ENCODE measurements at regions not wholly inside any gene's neighbourhood (a gene's known extent, or its start where the extent isn't known, plus 50 kb on each side); places are given as distances from the start of the nearest gene placed in this dataset.

GRCh38 chr13:107324416-107325204 is 756.7 kb upstream of the ARGLU1 start:
- POLR2A ChIA-PET, result no interaction called here

GRCh38 chr13:107322228-107322627 is 754.3 kb upstream of the ARGLU1 start:
- no peak overlapping the region for H3K4me3 ChIP-seq (ENCODE audit: low read depth, low read length)
- no peak for DNase-seq
- H3K4me1 ChIP-seq, result no peaks in the 10 kb centered on the region
- TF ChIP-seq CTCF (IDR thresholded peaks at IDR 0.05; ENCODE audit: insufficient read depth in 1 of 2, low read depth in 1 of 2, low read length in 1 of 2, severe bottlenecking in 1 of 2, unreplicated experiment in 1 of 2), result no peak
- BruUV-seq (replicated peaks), result no TSS peak
- H3K4me3 Mint-ChIP-seq (ENCODE audit: unreplicated experiment), result no peak overlapping the region
- H3K4me1 Mint-ChIP-seq (ENCODE audit: low read depth, unreplicated experiment), result no peaks in the 10 kb centered on the region
- H3K9me3 Mint-ChIP-seq (ENCODE audit: unreplicated experiment), result no peaks in the 10 kb centered on the region
- no peaks in the 10 kb centered on the region for H3K36me3 ChIP-seq (ENCODE audit: control insufficient read depth, insufficient read depth, low read length)
- H3K9me3 ChIP-seq, result no peaks in the 10 kb centered on the region
- H3K27me3 ChIP-seq (replicated peaks; ENCODE audit: control insufficient read depth, insufficient read depth, low read length), result no peaks in the 10 kb centered on the region
- no peaks in the 10 kb centered on the region for H3K36me3 Mint-ChIP-seq (ENCODE audit: insufficient read depth, unreplicated experiment)
- ChIA-PET CTCF (interaction anchor here (0.5 kb wide), 1 partner anchor 52 kb away, joined by 4 read pairs; no protein-coding TSS in a partner anchor), POLR2A (no interaction called here)
- intact Hi-C loops (cut with micrococcal nuclease; ENCODE audit: unreplicated experiment), result no loop called here
- H3K27me3 Mint-ChIP-seq (ENCODE audit: insufficient read depth, unreplicated experiment), result peaks cover 9% of the 10 kb centered on the region
- H3K27ac Mint-ChIP-seq (ENCODE audit: unreplicated experiment), result no peak overlapping the region

More at GRCh38 chr13:107324416-107325204, 756.7 kb upstream of the ARGLU1 start:
- Histone ChIP-seq H3K4me1 (no peaks in the 10 kb centered on the region), H3K27me3 (replicated peaks; ENCODE audit: control insufficient read depth, insufficient read depth, low read length) (no peaks in the 10 kb centered on the region), H3K36me3 (ENCODE audit: control insufficient read depth, insufficient read depth, low read length) (no peaks in the 10 kb centered on the region), H3K9me3 (no peaks in the 10 kb centered on the region), H3K4me3 (ENCODE audit: low read depth, low read length) (no peak overlapping the region)
- no peak for TF ChIP-seq CTCF (IDR thresholded peaks at IDR 0.05; ENCODE audit: insufficient read depth in 1 of 2, low read depth in 1 of 2, low read length in 1 of 2, severe bottlenecking in 1 of 2, unreplicated experiment in 1 of 2)
- intact Hi-C loops (cut with micrococcal nuclease; ENCODE audit: unreplicated experiment), result no loop called here
- DNase-seq, result no peak
- Mint-ChIP-seq H3K4me1 (ENCODE audit: low read depth, unreplicated experiment) (no peaks in the 10 kb centered on the region), H3K27me3 (ENCODE audit: insufficient read depth, unreplicated experiment) (peaks cover 9% of the 10 kb centered on the region), H3K27ac (ENCODE audit: unreplicated experiment) (no peak overlapping the region), H3K9me3 (ENCODE audit: unreplicated experiment) (no peaks in the 10 kb centered on the region), H3K4me3 (ENCODE audit: unreplicated experiment) (no peak overlapping the region), H3K36me3 (ENCODE audit: insufficient read depth, unreplicated experiment) (no peaks in the 10 kb centered on the region)
- CTCF ChIA-PET, result no interaction called here
- no TSS peak for BruUV-seq (replicated peaks)

- ChIA-PET CTCF (no interaction called here), POLR2A (no interaction called here)
- TF ChIP-seq CTCF (IDR thresholded peaks at IDR 0.05; ENCODE audit: insufficient read depth in 1 of 2, low read depth in 1 of 2, low read length in 1 of 2, severe bottlenecking in 1 of 2, unreplicated experiment in 1 of 2), result no peak
- no peak for DNase-seq
- no peaks in the 10 kb centered on the region for H3K27me3 ChIP-seq (replicated peaks; ENCODE audit: control insufficient read depth, insufficient read depth, low read length)
- Mint-ChIP-seq H3K36me3 (ENCODE audit: insufficient read depth, unreplicated experiment) (no peaks in the 10 kb centered on the region), H3K4me3 (ENCODE audit: unreplicated experiment) (no peak overlapping the region), H3K9me3 (ENCODE audit: unreplicated experiment) (no peaks in the 10 kb centered on the region), H3K4me1 (ENCODE audit: low read depth, unreplicated experiment) (no peaks in the 10 kb centered on the region), H3K27ac (ENCODE audit: unreplicated experiment) (no peak overlapping the region), H3K27me3 (ENCODE audit: insufficient read depth, unreplicated experiment) (peaks cover 5% of the 10 kb centered on the region)
- H3K4me1 ChIP-seq, result no peaks in the 10 kb centered on the region
- no peak overlapping the region for H3K4me3 ChIP-seq (ENCODE audit: low read depth, low read length)
- BruUV-seq (replicated peaks), result no TSS peak
- H3K9me3 ChIP-seq, result no peaks in the 10 kb centered on the region
- intact Hi-C loops (cut with micrococcal nuclease; ENCODE audit: unreplicated experiment), result no loop called here
- H3K36me3 ChIP-seq (ENCODE audit: control insufficient read depth, insufficient read depth, low read length), result no peaks in the 10 kb centered on the region
Measured at GRCh38 chr13:107305178-107305577, 737.2 kb upstream of the ARGLU1 start.
